PC-3 (cell line): ENCODE measurements at regions not wholly inside any gene's neighbourhood (a gene's known extent, or its start where the extent isn't known, plus 50 kb on each side); places are given as distances from the start of the nearest gene placed in this dataset.

Experiments
- ATAC-seq: fragments of 200-7000 bp; cut with Tn5 transposase; 2 replicates; pipeline ENCODE4 v1.9.1; 2020; ENCODE audit warnings: mild to moderate bottlenecking, moderate library complexity
- BruUV-seq: library from RNA; stranded (reverse); fragments of 400-500 nt; replicated peaks from 2 replicates; lab custom pipeline; 2021; lab: Mats Ljungman, UMichigan
- CTCF ChIA-PET: fragments of 300-600 bp; sonication (Branson Sonifier 250); formaldehyde crosslinking; loops from one replicate; lab custom pipeline; 2022; ENCODE audit warnings: antibody characterized with exemption; lab: Charles Lee
- POLR2A ChIA-PET: fragments of 300-600 bp; sonication (Branson Sonifier 250); formaldehyde crosslinking; loops from one replicate; lab custom pipeline; 2022; ENCODE audit warnings: antibody characterized with exemption; ENCODE audit not compliant: unreplicated experiment; lab: Charles Lee
- DNase-seq: peaks from one replicate; pipeline ENCODE4 v3.0.0-alpha.2; 2015
- H2AFZ ChIP-seq: fragments of 300-600 bp; sonication (generic); 2 replicates; pipeline ENCODE4 v1.6.0; 2016; ENCODE audit warnings: antibody characterized with exemption, low read length
- H3F3A ChIP-seq: fragments of 300-600 bp; sonication (generic); one replicate; pipeline ENCODE4 v1.6.0; 2017; ENCODE audit warnings: antibody characterized with exemption, low read length, control low read depth, mild to moderate bottlenecking; ENCODE audit not compliant: unreplicated experiment
- H3K27ac ChIP-seq: fragments of 300-600 bp; sonication (generic); 2 replicates; pipeline ENCODE4 v1.5.1; 2016; ENCODE audit warnings: mild to moderate bottlenecking, low read length
- H3K27me3 ChIP-seq: fragments of 300-600 bp; sonication (generic); 2 replicates; pipeline ENCODE4 v1.6.1; 2016; ENCODE audit warnings: low read length, mixed read lengths
- H3K36me3 ChIP-seq: fragments of 300-600 bp; sonication (generic); 2 replicates; pipeline ENCODE4 v1.6.1; 2016; ENCODE audit warnings: low read depth, mixed run types, low read length, mixed read lengths
- H3K4me1 ChIP-seq: fragments of 300-600 bp; sonication (generic); 2 replicates; pipeline ENCODE4 v1.5.1; 2016; ENCODE audit warnings: low read length; ENCODE audit not compliant: insufficient read depth
- H3K4me2 ChIP-seq: fragments of 300-600 bp; sonication (generic); 2 replicates; pipeline ENCODE4 v1.6.0; 2016; ENCODE audit warnings: low read length
- H3K4me3 ChIP-seq: fragments of 300-600 bp; sonication (generic); 2 replicates; pipeline ENCODE4 v1.5.1; 2016; ENCODE audit warnings: mild to moderate bottlenecking, low read length, mixed read lengths
- H3K79me2 ChIP-seq: fragments of 300-600 bp; sonication (generic); 2 replicates; pipeline ENCODE4 v1.6.1; 2017; ENCODE audit warnings: low read length, mixed read lengths
- H3K9ac ChIP-seq: fragments of 300-600 bp; sonication (generic); 2 replicates; pipeline ENCODE4 v1.6.0; 2016; ENCODE audit warnings: mild to moderate bottlenecking, low read length
- H3K9me2 ChIP-seq: fragments of 300-600 bp; sonication (generic); replicated peaks from 2 replicates; pipeline ENCODE4 v1.6.1; 2016; ENCODE audit warnings: mixed run types, low read length, mixed read lengths
- H3K9me3 ChIP-seq: fragments of 300-600 bp; sonication (generic); 2 replicates; pipeline ENCODE4 v1.6.1; 2016; ENCODE audit warnings: low read length, mixed read lengths
- H4K20me1 ChIP-seq: fragments of 300-600 bp; sonication (generic); 2 replicates; pipeline ENCODE4 v1.6.1; 2016; ENCODE audit warnings: low read length, mixed read lengths
- CTCF ChIP-seq: fragments of 300-600 bp; sonication (generic); conservative IDR thresholded peaks from 2 replicates; pipeline ENCODE4 v1.5.1; 2017; ENCODE audit warnings: antibody characterized with exemption, low read depth, mild to moderate bottlenecking, low read length
- EZH2 ChIP-seq: fragments of 300-600 bp; sonication (generic); IDR thresholded peaks from one replicate; pipeline ENCODE4 v1.6.1; 2017; ENCODE audit warnings: antibody characterized with exemption, mild to moderate bottlenecking, low read length; ENCODE audit not compliant: unreplicated experiment
- EZH2phosphoT487 ChIP-seq: fragments of 300-600 bp; sonication (generic); IDR thresholded peaks from 2 replicates; pipeline ENCODE4 v1.6.1; 2018; ENCODE audit warnings: mild to moderate bottlenecking, antibody characterized with exemption, low read length, borderline replicate concordance
- intact Hi-C: fragments of 100-400 bp; cut with micrococcal nuclease; formaldehyde crosslinking; loops from 2 replicates; pipeline ENCODE4 v1.9.0; 2023

GRCh38 chr16:47958726-47959125, 197.1 kb downstream of the ABCC12 start:
- no peak overlapping the region for H2AFZ ChIP-seq
- H3K4me1 ChIP-seq = no peaks in the 10 kb centered on the region
- H3K4me2 ChIP-seq = no peak overlapping the region
- no peak overlapping the region for H3K4me3 ChIP-seq
- ATAC-seq (no peak), DNase-seq (no peak)
- intact Hi-C loops = no loop called here
- H3K9ac ChIP-seq = no peak overlapping the region
- no peak overlapping the region for H3K27ac ChIP-seq
- no peaks in the 10 kb centered on the region for H3K9me2 ChIP-seq
- ChIA-PET CTCF (no interaction called here), POLR2A (no interaction called here)
- no peaks in the 10 kb centered on the region for H3F3A ChIP-seq
- no peaks in the 10 kb centered on the region for H4K20me1 ChIP-seq
- H3K27me3 ChIP-seq = no peaks in the 10 kb centered on the region
- no peaks in the 10 kb centered on the region for H3K9me3 ChIP-seq
- H3K36me3 ChIP-seq = no peaks in the 10 kb centered on the region
- H3K79me2 ChIP-seq = no peaks in the 10 kb centered on the region
- TF ChIP-seq CTCF = no peak
- TF ChIP-seq EZH2 = no peak
- BruUV-seq = no TSS peak

GRCh38 chr16:47956916-47957315, 198.9 kb downstream of the ABCC12 start:
- Histone ChIP-seq H3K9me2 (no peaks in the 10 kb centered on the region), H3K79me2 (no peaks in the 10 kb centered on the region), H3K9me3 (no peaks in the 10 kb centered on the region), H4K20me1 (no peaks in the 10 kb centered on the region), H3K27ac (no peak overlapping the region), H3K4me2 (no peak overlapping the region), H3F3A (no peaks in the 10 kb centered on the region), H3K36me3 (no peaks in the 10 kb centered on the region), H2AFZ (no peak overlapping the region), H3K4me3 (no peak overlapping the region), H3K9ac (no peak overlapping the region), H3K4me1 (no peaks in the 10 kb centered on the region), H3K27me3 (no peaks in the 10 kb centered on the region)
- ChIA-PET POLR2A (no interaction called here), CTCF (no interaction called here)
- no TSS peak for BruUV-seq
- ATAC-seq (no peak), DNase-seq (no peak)
- TF ChIP-seq EZH2phosphoT487 = no peak
- TF ChIP-seq EZH2 = no peak
- no peak for TF ChIP-seq CTCF
- intact Hi-C loops = no loop called here

GRCh38 chr16:47949714-47950113, 206.1 kb downstream of the ABCC12 start:
- Histone ChIP-seq H4K20me1 (no peaks in the 10 kb centered on the region), H2AFZ (no peak overlapping the region), H3K9me2 (no peaks in the 10 kb centered on the region), H3K79me2 (no peaks in the 10 kb centered on the region), H3K36me3 (no peaks in the 10 kb centered on the region), H3K27ac (no peak overlapping the region), H3K4me2 (no peak overlapping the region), H3K9ac (no peak overlapping the region), H3K9me3 (no peaks in the 10 kb centered on the region), H3K27me3 (no peaks in the 10 kb centered on the region), H3K4me3 (no peak overlapping the region), H3K4me1 (no peaks in the 10 kb centered on the region), H3F3A (no peaks in the 10 kb centered on the region)
- TF ChIP-seq EZH2 = no peak
- TF ChIP-seq EZH2phosphoT487 = no peak
- no peak for TF ChIP-seq CTCF
- POLR2A ChIA-PET = no interaction called here
- no peak for DNase-seq
- intact Hi-C loops = no loop called here
- CTCF ChIA-PET = no interaction called here
- ATAC-seq = no peak
- BruUV-seq = no TSS peak
